Neural progenitor cell (in vitro differentiated cells): ENCODE measurements at regions not wholly inside any gene's neighbourhood (a gene's known extent, or its start where the extent isn't known, plus 50 kb on each side); places are given as distances from the start of the nearest gene placed in this dataset.

Source experiments
- DNase-seq: peaks from one replicate; pipeline ENCODE4 v3.0.0-alpha.2; 2016; ENCODE audit warnings: low spot score
- H2AFZ ChIP-seq: fragments of 200-600 bp; sonication (generic); replicated peaks from 2 replicates; pipeline ENCODE4 v1.6.1; 2016; ENCODE audit warnings: antibody characterized with exemption
- H3F3A ChIP-seq: fragments of 200-600 bp; sonication (generic); 2 replicates; pipeline ENCODE4 v1.6.1; 2016; ENCODE audit warnings: antibody characterized with exemption, low read depth
- H3K27ac ChIP-seq: fragments of 200-600 bp; sonication (generic); 2 replicates; pipeline ENCODE4 v1.5.1; 2016; ENCODE audit warnings: mild to moderate bottlenecking
- H3K27me3 ChIP-seq: fragments of 200-600 bp; sonication (generic); 2 replicates; pipeline ENCODE4 v1.6.1; 2016; ENCODE audit warnings: mild to moderate bottlenecking, moderate library complexity
- H3K36me3 ChIP-seq: fragments of 200-600 bp; sonication (generic); 2 replicates; pipeline ENCODE4 v1.5.1; 2016
- H3K4me1 ChIP-seq: fragments of 200-600 bp; sonication (generic); 2 replicates; pipeline ENCODE4 v1.6.1; 2016; ENCODE audit warnings: mixed run types
- H3K4me2 ChIP-seq: fragments of 200-600 bp; sonication (generic); 2 replicates; pipeline ENCODE4 v1.6.1; 2016
- H3K4me3 ChIP-seq: fragments of 200-600 bp; sonication (generic); 2 replicates; pipeline ENCODE4 v1.5.1; 2016
- H3K79me2 ChIP-seq: fragments of 200-600 bp; sonication (generic); 2 replicates; pipeline ENCODE4 v1.6.1; 2016; ENCODE audit warnings: low read depth
- H3K9ac ChIP-seq: fragments of 200-600 bp; sonication (generic); 2 replicates; pipeline ENCODE4 v1.6.1; 2016
- H3K9me3 ChIP-seq: fragments of 200-600 bp; sonication (generic); 2 replicates; pipeline ENCODE4 v1.5.1; 2016; ENCODE audit warnings: low read depth
- H4K20me1 ChIP-seq: fragments of 200-600 bp; sonication (generic); 2 replicates; pipeline ENCODE4 v1.6.1; 2016; ENCODE audit warnings: low read depth
- H3K27ac Mint-ChIP-seq: 3 replicates; pipeline ENCODE4 v1.8.0; 2021; ENCODE audit warnings: mixed read lengths
- H3K27me3 Mint-ChIP-seq: 2 replicates; pipeline ENCODE4 v1.8.0; 2022; ENCODE audit warnings: low read depth, mild to moderate bottlenecking, inconsistent platforms, moderate library complexity, mixed read lengths; ENCODE audit not compliant: insufficient read depth
- H3K36me3 Mint-ChIP-seq: 3 replicates; pipeline ENCODE4 v1.8.0; 2021; ENCODE audit warnings: mixed read lengths
- H3K4me1 Mint-ChIP-seq: 3 replicates; pipeline ENCODE4 v1.8.0; 2021; ENCODE audit warnings: mixed read lengths
- H3K4me3 Mint-ChIP-seq: 3 replicates; pipeline ENCODE4 v1.8.0; 2021; ENCODE audit warnings: mild to moderate bottlenecking, moderate library complexity, mixed read lengths
- H3K9me3 Mint-ChIP-seq: 3 replicates; pipeline ENCODE4 v1.8.0; 2020; ENCODE audit warnings: mixed read lengths
- CTCF ChIP-seq: fragments of 200-600 bp; sonication (generic); IDR thresholded peaks from 2 replicates; pipeline ENCODE4 v1.5.1; 2017; ENCODE audit warnings: antibody characterized with exemption, mild to moderate bottlenecking
- EZH2 ChIP-seq: fragments of 200-600 bp; sonication (generic); IDR thresholded peaks from 2 replicates; pipeline ENCODE4 v1.6.1; 2017; ENCODE audit warnings: antibody characterized with exemption, mild to moderate bottlenecking, moderate library complexity
- EZH2phosphoT487 ChIP-seq: fragments of 200-600 bp; sonication (generic); IDR thresholded peaks from 2 replicates; pipeline ENCODE4 v1.6.1; 2017; ENCODE audit warnings: antibody characterized with exemption

- no peak overlapping the region for H3K4me3 ChIP-seq
- no peak overlapping the region for H3K27ac Mint-ChIP-seq
Measured at GRCh38 chr7:136635751-136636150, 232.7 kb upstream of the CHRM2 start.

GRCh38 chr7:136618818-136619217, 249.6 kb upstream of the CHRM2 start:
- no peaks in the 10 kb centered on the region for H3K36me3 ChIP-seq
- Mint-ChIP-seq H3K4me3 (no peak overlapping the region), H3K27me3 (no peaks in the 10 kb centered on the region), H3K4me1 (peaks cover 11% of the 10 kb centered on the region), H3K27ac (no peak overlapping the region), H3K36me3 (no peaks in the 10 kb centered on the region), H3K9me3 (peaks cover 6% of the 10 kb centered on the region)
- no peaks in the 10 kb centered on the region for H3K9me3 ChIP-seq
- peaks cover 13% of the 10 kb centered on the region for H3F3A ChIP-seq
- peak overlapping the region; percentile 32 for H3K4me2 ChIP-seq
- peaks cover 13% of the 10 kb centered on the region for H3K4me1 ChIP-seq
- H3K4me3 ChIP-seq = no peak overlapping the region
- peaks cover 52% of the 10 kb centered on the region for H3K27me3 ChIP-seq
- no peaks in the 10 kb centered on the region for H3K79me2 ChIP-seq
- no peaks in the 10 kb centered on the region for H4K20me1 ChIP-seq
- H3K9ac ChIP-seq = no peak overlapping the region
- TF ChIP-seq EZH2phosphoT487 (peak; percentile 94), EZH2 (no peak)
- no peak overlapping the region for H3K27ac ChIP-seq
- no peak overlapping the region for H2AFZ ChIP-seq
- peak; percentile 57 for DNase-seq

More at GRCh38 chr7:136635751-136636150, 232.7 kb upstream of the CHRM2 start:
- no peaks in the 10 kb centered on the region for H3K36me3 ChIP-seq
- no peak overlapping the region for H3K4me2 ChIP-seq
- Mint-ChIP-seq H3K36me3 (no peaks in the 10 kb centered on the region), H3K27me3 (no peaks in the 10 kb centered on the region), H3K4me1 (peaks cover 16% of the 10 kb centered on the region), H3K4me3 (no peak overlapping the region), H3K9me3 (peaks cover under 1% of the 10 kb centered on the region)
- H3K27me3 ChIP-seq = no peaks in the 10 kb centered on the region
- no peak overlapping the region for H3K9ac ChIP-seq
- no peaks in the 10 kb centered on the region for H3K4me1 ChIP-seq
- H2AFZ ChIP-seq = no peak overlapping the region
- no peaks in the 10 kb centered on the region for H3K9me3 ChIP-seq
- no peaks in the 10 kb centered on the region for H3K79me2 ChIP-seq
- no peak overlapping the region for H3K27ac ChIP-seq
- H3F3A ChIP-seq = no peaks in the 10 kb centered on the region
- no peaks in the 10 kb centered on the region for H4K20me1 ChIP-seq
- DNase-seq = no peak
- no peak for TF ChIP-seq EZH2
- no peak for TF ChIP-seq EZH2phosphoT487
- no peak for TF ChIP-seq CTCF

- no peak for DNase-seq
- H3K27me3 ChIP-seq = peaks cover 52% of the 10 kb centered on the region
- no peaks in the 10 kb centered on the region for H3K79me2 ChIP-seq
- peaks cover 13% of the 10 kb centered on the region for H3F3A ChIP-seq
- no peaks in the 10 kb centered on the region for H3K36me3 ChIP-seq
- no peaks in the 10 kb centered on the region for H3K27me3 Mint-ChIP-seq
- H3K9me3 Mint-ChIP-seq = peaks cover 9% of the 10 kb centered on the region
- no peak overlapping the region for H3K4me3 Mint-ChIP-seq
- no peak overlapping the region for H3K27ac Mint-ChIP-seq
- H3K4me1 ChIP-seq = peaks cover 13% of the 10 kb centered on the region
- no peak overlapping the region for H3K4me2 ChIP-seq
- peaks cover 11% of the 10 kb centered on the region for H3K4me1 Mint-ChIP-seq
- H3K27ac ChIP-seq = no peak overlapping the region
- no peak overlapping the region for H3K4me3 ChIP-seq
- no peak overlapping the region for H3K9ac ChIP-seq
- H3K36me3 Mint-ChIP-seq = no peaks in the 10 kb centered on the region
- no peak overlapping the region for H2AFZ ChIP-seq
- TF ChIP-seq EZH2phosphoT487 = no peak
- no peak for TF ChIP-seq CTCF
- TF ChIP-seq EZH2 = no peak
- no peaks in the 10 kb centered on the region for H3K9me3 ChIP-seq
- H4K20me1 ChIP-seq = no peaks in the 10 kb centered on the region
Measured at GRCh38 chr7:136617176-136617575, 251.3 kb upstream of the CHRM2 start.

GRCh38 chr7:136605532-136606329, 262.7 kb upstream of the CHRM2 start:
- DNase-seq = no peak
- Histone ChIP-seq H3K4me2 (no peak overlapping the region), H3K4me3 (no peak overlapping the region), H3K4me1 (no peaks in the 10 kb centered on the region), H3F3A (no peaks in the 10 kb centered on the region), H2AFZ (no peak overlapping the region), H3K36me3 (no peaks in the 10 kb centered on the region), H4K20me1 (no peaks in the 10 kb centered on the region), H3K27me3 (no peaks in the 10 kb centered on the region), H3K9me3 (no peaks in the 10 kb centered on the region), H3K79me2 (no peaks in the 10 kb centered on the region), H3K9ac (no peak overlapping the region), H3K27ac (no peak overlapping the region)
- no peaks in the 10 kb centered on the region for H3K36me3 Mint-ChIP-seq
- TF ChIP-seq EZH2 (no peak), EZH2phosphoT487 (no peak), CTCF (no peak)
- peaks cover 2% of the 10 kb centered on the region for H3K9me3 Mint-ChIP-seq
- no peak overlapping the region for H3K4me3 Mint-ChIP-seq
- H3K27ac Mint-ChIP-seq = no peak overlapping the region
- H3K27me3 Mint-ChIP-seq = no peaks in the 10 kb centered on the region
- peaks cover 2% of the 10 kb centered on the region for H3K4me1 Mint-ChIP-seq
